Epithelial cell of prostate (primary cell): ENCODE measurements at regions not wholly inside any gene's neighbourhood (a gene's known extent, or its start where the extent isn't known, plus 50 kb on each side); places are given as distances from the start of the nearest gene placed in this dataset.

Source experiments
- DNase-seq: peaks from one replicate; pipeline ENCODE4 v3.0.0-alpha.2; 2011; ENCODE audit warnings: low read depth, low spot score
- H3K27ac ChIP-seq: fragments of 450-650 bp; 2 replicates; pipeline ENCODE4 v1.5.1; 2017; ENCODE audit warnings: mild to moderate bottlenecking

GRCh38 chr3:148068466-148068865, 629.2 kb upstream of the AGTR1 start:
- no peak for DNase-seq
- H3K27ac ChIP-seq, result no peak overlapping the region

GRCh38 chr3:148070041-148070440, 627.7 kb upstream of the AGTR1 start:
- DNase-seq, result no peak
- H3K27ac ChIP-seq, result no peak overlapping the region

- no peak overlapping the region for H3K27ac ChIP-seq
- DNase-seq, result no peak
Observed at GRCh38 chr3:148073721-148074456, 623.8 kb upstream of the AGTR1 start.

- no peak overlapping the region for H3K27ac ChIP-seq
- DNase-seq, result no peak
Observed at GRCh38 chr3:148074946-148075345, 622.8 kb upstream of the AGTR1 start.

GRCh38 chr3:148075771-148076716, 621.7 kb upstream of the AGTR1 start:
- DNase-seq, result no peak
- no peak overlapping the region for H3K27ac ChIP-seq

GRCh38 chr3:148077318-148077923, 620.3 kb upstream of the AGTR1 start:
- no peak overlapping the region for H3K27ac ChIP-seq
- no peak for DNase-seq

- H3K27ac ChIP-seq, result no peak overlapping the region
- DNase-seq, result no peak
Observed at GRCh38 chr3:148077965-148078364, 619.7 kb upstream of the AGTR1 start.

- DNase-seq, result no peak
- H3K27ac ChIP-seq, result no peak overlapping the region
Observed at GRCh38 chr3:148078658-148079057, 619.0 kb upstream of the AGTR1 start.

GRCh38 chr3:148079370-148079769, 618.3 kb upstream of the AGTR1 start:
- no peak overlapping the region for H3K27ac ChIP-seq
- no peak for DNase-seq

- H3K27ac ChIP-seq, result no peak overlapping the region
- DNase-seq, result no peak
Observed at GRCh38 chr3:148081926-148082325, 615.8 kb upstream of the AGTR1 start.

GRCh38 chr3:148082506-148083280, 615.0 kb upstream of the AGTR1 start:
- no peak for DNase-seq
- H3K27ac ChIP-seq, result no peak overlapping the region

- H3K27ac ChIP-seq, result no peak overlapping the region
- DNase-seq, result no peak
Observed at GRCh38 chr3:148083526-148084182, 614.0 kb upstream of the AGTR1 start.

- no peak overlapping the region for H3K27ac ChIP-seq
- no peak for DNase-seq
Observed at GRCh38 chr3:148084931-148085330, 612.8 kb upstream of the AGTR1 start.

- DNase-seq, result no peak
- no peak overlapping the region for H3K27ac ChIP-seq
Observed at GRCh38 chr3:148087601-148088371, 609.9 kb upstream of the AGTR1 start.

- no peak for DNase-seq
Observed at GRCh38 chr3:148089171-148089570, 608.5 kb upstream of the AGTR1 start.

GRCh38 chr3:148090156-148090555, 607.5 kb upstream of the AGTR1 start:
- H3K27ac ChIP-seq, result no peak overlapping the region
- no peak for DNase-seq

More at GRCh38 chr3:148089171-148089570, 608.5 kb upstream of the AGTR1 start:
- H3K27ac ChIP-seq, result no peak overlapping the region

GRCh38 chr3:148092624-148093347, 604.9 kb upstream of the AGTR1 start:
- no peak overlapping the region for H3K27ac ChIP-seq
- DNase-seq, result no peak

- no peak overlapping the region for H3K27ac ChIP-seq
Observed at GRCh38 chr3:148093753-148094152, 604.0 kb upstream of the AGTR1 start.

More at GRCh38 chr3:148093753-148094152, 604.0 kb upstream of the AGTR1 start:
- DNase-seq, result no peak
